ENCODE measurements at regions not wholly inside any gene's neighbourhood (a gene's known extent, or its start where the extent isn't known, plus 50 kb on each side); places are given as distances from the start of the nearest gene placed in this dataset.

DNA sequence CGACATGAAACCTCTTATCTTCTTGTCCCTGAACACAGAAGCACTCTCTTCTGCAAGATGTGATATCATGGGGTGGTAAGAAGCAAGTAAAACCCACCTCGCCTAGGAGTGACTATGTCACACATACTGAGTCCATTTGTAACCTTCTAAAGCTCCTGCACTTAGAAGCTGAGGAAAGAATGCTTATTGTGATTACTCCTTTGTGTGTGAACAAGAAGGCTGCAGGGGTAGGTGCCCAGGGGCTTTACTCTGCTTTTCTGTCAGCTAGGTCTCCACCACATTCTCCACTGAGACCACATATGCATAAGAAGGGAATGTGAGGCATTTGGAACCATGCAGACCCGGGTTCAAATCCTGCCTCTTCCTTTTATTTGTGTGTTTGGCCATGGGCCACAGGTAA lies 144.3 kb downstream of the DMRTA2 start:
- H3K4me3 ChIP-seq (ENCODE audit: low read length), result no peak overlapping the region
- DNase-seq (ENCODE audit: low read depth), result no peak
- TF ChIP-seq CTCF (IDR thresholded peaks at IDR 0.05; ENCODE audit: insufficient read depth, low read depth, low read length, missing control alignments), result no peak

DNA sequence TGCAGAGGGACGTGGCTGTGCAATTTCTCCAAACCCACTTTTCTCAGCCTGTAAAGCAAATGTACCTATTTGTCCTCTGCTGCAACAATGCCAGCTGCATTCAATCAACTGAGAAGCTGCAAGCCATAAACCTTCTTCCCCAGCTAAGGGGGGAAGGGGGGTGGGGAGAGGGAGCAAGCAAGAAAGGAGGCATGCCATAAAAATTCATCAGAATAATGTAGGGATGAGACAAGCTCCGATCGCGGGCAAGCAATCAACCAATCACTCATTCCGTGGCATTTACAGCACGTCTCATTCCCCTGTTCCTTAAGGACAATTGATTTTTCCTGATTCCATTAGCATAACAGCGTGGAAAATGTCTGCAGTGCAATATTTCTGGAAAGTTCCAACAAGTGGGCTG lies 144.8 kb downstream of the DMRTA2 start:
- no peak for DNase-seq (ENCODE audit: low read depth)
- H3K4me3 ChIP-seq (ENCODE audit: low read length), result no peak overlapping the region
- no peak for TF ChIP-seq CTCF (IDR thresholded peaks at IDR 0.05; ENCODE audit: insufficient read depth, low read depth, low read length, missing control alignments)

GRCh38 chr1:50275566-50275965 lies 147.7 kb downstream of the DMRTA2 start:
- no peak for TF ChIP-seq CTCF (IDR thresholded peaks at IDR 0.05; ENCODE audit: insufficient read depth, low read depth, low read length, missing control alignments)
- H3K4me3 ChIP-seq (ENCODE audit: low read length), result no peak overlapping the region
- DNase-seq (ENCODE audit: low read depth), result no peak

- no peak for DNase-seq (ENCODE audit: low read depth)
- no peak for TF ChIP-seq CTCF (IDR thresholded peaks at IDR 0.05; ENCODE audit: insufficient read depth, low read depth, low read length, missing control alignments)
- no peak overlapping the region for H3K4me3 ChIP-seq (ENCODE audit: low read length)
Observed at GRCh38 chr1:50272912-50273311, 150.3 kb downstream of the DMRTA2 start.

DNA sequence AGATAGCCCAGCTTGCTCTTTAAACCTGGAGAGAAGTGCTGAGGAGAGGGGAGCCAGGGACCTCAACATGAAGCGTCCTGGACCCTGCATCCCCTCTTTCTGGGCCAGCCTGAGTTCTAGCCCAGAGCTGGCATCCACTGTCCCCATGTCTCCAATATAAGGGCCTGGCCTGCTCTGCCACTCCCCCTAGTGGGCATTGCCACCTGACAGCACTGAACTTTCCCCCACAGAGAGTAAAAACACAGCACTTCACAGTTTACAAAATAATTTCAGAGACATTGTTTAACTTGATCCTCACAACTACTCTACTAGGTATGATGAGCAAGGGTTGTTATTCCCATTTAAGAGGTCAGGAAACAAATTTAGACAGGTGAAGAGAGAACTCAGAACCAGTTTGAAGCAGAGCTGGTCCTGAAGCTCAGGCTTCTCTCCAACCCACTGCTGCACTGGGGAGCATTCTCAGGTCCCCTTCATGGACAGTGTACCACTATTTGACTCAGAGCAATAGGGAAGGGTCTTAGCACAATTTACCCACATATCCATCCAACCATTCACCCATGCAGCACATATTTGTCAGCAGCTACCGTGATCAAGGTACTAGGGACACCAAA lies 151.2 kb downstream of the DMRTA2 start:
- peak; percentile 64 for TF ChIP-seq CTCF (IDR thresholded peaks at IDR 0.05; ENCODE audit: insufficient read depth, low read depth, low read length, missing control alignments)
- DNase-seq (ENCODE audit: low read depth), result peak; percentile 34
- H3K4me3 ChIP-seq (ENCODE audit: low read length), result no peak overlapping the region

- TF ChIP-seq CTCF (IDR thresholded peaks at IDR 0.05; ENCODE audit: insufficient read depth, low read depth, low read length, missing control alignments), result no peak
- H3K4me3 ChIP-seq (ENCODE audit: low read length), result no peak overlapping the region
- DNase-seq (ENCODE audit: low read depth), result no peak
Observed at GRCh38 chr1:50271337-50271736, 151.9 kb downstream of the DMRTA2 start.

DNA sequence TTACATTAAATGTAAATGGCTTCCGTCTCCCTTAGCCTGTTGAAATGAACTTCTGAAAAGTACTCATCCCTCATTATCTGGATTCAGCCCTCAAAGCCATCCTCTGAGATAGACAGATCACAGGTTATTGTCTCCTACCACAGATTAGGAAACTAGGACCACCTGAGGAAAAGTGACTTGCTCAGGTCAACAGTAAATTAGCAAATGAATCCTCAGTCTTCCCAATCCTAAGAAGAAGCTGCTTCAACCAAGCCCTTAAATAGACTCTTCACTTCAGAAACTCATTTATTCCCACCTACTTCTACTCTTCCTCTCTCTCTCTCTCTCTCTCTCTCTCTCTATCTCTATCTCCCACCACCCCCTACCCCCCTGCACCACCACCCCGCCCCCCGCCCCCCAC lies 152.3 kb downstream of the DMRTA2 start:
- no peak overlapping the region for H3K4me3 ChIP-seq (ENCODE audit: low read length)
- no peak for DNase-seq (ENCODE audit: low read depth)
- no peak for TF ChIP-seq CTCF (IDR thresholded peaks at IDR 0.05; ENCODE audit: insufficient read depth, low read depth, low read length, missing control alignments)

All from epithelial cell of esophagus (primary cell).